GM12872 (cell line): ENCODE measurements at regions not wholly inside any gene's neighbourhood (a gene's known extent, or its start where the extent isn't known, plus 50 kb on each side); places are given as distances from the start of the nearest gene placed in this dataset.

Experiments used
- TF ChIP-seq, protein P1 (sequence below): IDR thresholded peaks from 3 replicates; pipeline ENCODE4 v1.5.1; 2011; ENCODE audit warnings: low read depth, mild to moderate bottlenecking, low read length, moderate library complexity; ENCODE audit not compliant: insufficient read depth

DNA sequence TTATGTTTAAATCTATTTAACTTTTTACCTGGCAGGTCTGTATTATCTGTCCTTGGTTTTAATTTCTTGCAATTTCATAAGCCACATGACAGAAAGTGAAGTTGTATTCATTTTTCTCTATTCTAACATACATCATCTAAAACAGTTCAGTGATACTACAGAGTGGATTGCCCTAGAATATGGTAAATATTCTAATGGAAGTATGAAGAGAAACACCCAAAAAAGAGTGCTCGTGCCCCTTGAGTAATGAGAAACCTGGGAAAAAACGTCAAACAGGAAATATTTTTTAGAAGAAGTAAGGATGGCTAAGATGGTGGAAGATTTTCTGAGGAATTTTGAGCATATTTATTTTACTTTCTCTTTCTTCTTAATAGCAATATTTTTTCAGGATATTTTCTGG, 261.1 kb upstream of the CBLB start:
- TF ChIP-seq, protein P1, sequence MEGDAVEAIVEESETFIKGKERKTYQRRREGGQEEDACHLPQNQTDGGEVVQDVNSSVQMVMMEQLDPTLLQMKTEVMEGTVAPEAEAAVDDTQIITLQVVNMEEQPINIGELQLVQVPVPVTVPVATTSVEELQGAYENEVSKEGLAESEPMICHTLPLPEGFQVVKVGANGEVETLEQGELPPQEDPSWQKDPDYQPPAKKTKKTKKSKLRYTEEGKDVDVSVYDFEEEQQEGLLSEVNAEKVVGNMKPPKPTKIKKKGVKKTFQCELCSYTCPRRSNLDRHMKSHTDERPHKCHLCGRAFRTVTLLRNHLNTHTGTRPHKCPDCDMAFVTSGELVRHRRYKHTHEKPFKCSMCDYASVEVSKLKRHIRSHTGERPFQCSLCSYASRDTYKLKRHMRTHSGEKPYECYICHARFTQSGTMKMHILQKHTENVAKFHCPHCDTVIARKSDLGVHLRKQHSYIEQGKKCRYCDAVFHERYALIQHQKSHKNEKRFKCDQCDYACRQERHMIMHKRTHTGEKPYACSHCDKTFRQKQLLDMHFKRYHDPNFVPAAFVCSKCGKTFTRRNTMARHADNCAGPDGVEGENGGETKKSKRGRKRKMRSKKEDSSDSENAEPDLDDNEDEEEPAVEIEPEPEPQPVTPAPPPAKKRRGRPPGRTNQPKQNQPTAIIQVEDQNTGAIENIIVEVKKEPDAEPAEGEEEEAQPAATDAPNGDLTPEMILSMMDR = no peak

DNA sequence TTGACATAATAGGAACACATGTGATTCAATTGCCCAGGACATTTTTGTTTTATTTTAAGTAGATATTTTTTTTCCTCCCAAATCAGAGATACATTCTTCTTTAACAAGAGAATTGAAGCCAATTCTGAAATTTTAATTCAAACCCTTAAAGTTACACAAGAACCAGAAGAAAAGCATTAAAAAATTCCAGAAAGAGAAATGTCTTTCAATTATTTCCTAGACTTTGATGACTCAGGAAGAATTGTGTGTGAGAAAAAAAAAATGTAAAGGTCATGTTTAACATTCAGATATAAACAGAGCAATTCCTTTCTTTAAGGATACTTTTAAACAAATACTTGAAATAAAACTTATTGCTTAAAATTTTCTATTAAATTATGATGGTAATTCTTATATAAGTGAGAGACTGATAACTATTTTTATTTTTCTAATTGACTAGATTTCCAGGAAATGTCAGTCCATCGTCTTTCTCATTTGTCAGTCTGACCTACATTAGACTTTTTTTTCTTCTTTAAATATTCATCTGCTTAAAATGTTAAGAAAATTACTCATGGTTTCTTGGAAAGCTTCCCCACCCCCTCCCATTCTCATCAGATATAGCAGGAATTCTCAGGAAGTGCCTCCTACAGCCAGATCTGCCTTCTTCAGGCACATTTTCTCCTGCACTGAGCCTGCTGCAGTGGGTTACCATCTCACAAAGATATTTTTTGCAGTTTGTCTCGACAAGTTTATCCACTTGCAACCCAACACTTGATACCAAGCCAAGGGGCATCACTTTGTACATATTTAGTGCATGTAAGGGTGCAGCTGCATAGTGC, 261.8 kb upstream of the CBLB start:
- TF ChIP-seq, protein P1 = no peak

DNA sequence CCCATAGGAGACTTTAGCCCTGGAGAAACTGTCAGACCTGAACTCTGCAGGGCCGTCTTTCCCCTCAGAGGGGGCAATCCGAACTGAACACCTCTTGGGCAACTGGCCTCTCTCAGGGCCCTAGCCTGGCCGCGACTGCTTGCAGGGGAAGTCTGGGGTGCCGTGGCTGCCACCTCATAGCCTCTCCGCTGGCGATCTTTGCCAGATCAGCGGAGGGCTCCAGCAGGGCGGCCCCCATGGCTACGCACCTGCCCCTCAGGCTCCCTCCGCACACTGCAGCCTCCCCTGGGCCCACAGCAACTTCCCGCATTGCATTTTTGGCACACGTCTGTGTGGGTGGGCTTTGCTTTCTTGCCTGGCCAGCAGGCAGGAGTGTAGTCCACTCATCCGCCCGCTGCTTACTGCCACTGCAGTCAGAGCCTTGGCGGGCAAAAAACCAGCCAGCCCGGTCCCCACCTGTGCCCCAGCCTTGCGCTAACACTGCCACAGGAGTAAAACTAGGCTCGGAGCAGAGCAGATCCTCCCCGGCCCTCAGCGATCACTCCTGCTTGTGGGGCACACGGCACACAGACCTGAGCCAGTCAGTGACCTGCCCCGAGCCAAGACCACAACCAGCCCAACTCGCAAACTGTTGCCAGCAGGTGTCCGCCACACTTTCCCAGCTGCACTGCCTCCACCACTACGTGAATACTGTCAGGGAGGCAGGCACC, 266.8 kb upstream of the CBLB start:
- TF ChIP-seq, protein P1 = no peak

DNA sequence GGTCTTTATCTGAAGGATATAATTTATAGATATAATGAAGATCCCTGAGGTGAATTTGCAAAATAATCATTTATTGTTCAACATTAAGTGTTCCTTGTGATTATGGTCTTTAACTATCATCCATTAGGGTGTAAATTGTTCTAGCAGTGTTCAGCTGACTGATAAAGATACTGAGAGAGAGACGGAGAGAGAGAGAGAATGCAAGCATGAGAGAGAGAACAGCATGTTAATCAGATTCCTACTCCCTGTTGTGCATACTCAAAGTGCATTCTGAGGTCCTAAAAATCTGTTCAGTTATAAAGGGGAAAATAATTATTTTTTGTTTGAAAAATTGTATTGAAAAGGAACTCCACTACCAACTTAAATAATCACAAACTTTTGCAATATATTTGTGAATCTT, 271.0 kb upstream of the CBLB start:
- TF ChIP-seq, protein P1 = no peak

DNA sequence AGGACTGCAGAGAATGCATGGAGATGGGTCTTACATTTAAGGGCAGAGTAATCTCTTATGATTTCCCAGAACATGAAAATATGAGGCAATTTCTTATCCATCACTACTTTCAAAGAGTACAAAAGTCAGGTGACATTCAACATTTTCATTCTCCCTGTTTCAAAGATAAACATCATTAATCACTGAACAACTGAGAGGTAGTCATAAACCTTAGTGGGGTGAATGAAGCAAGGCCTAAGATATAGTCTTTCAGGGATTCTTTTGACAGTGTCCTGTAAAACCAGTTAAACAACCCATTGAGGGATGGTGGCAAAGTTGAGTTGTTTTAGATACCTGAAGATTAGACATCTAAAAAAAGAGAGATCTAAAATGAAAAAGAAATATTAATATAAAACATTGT, 271.6 kb upstream of the CBLB start:
- TF ChIP-seq, protein P1 = no peak

DNA sequence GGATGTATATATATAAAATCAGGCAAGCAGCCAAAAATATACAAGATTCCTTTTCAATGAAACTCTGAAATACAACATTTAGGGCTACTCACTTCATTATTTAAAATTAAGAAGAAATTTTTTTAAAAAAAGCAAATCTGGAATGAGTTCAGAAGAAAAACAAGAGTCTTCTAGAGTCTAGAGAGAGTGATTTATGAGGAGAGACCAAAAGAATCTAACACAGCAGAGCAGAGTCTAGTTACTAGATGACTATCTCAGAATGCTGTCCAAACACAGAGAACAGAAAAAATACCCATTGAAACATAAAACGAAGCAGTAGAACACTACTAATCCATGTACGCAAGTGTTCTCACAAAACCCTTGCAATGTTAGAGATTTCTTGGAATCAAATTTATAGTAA, 275.2 kb upstream of the CBLB start:
- TF ChIP-seq, protein P1 = no peak

DNA sequence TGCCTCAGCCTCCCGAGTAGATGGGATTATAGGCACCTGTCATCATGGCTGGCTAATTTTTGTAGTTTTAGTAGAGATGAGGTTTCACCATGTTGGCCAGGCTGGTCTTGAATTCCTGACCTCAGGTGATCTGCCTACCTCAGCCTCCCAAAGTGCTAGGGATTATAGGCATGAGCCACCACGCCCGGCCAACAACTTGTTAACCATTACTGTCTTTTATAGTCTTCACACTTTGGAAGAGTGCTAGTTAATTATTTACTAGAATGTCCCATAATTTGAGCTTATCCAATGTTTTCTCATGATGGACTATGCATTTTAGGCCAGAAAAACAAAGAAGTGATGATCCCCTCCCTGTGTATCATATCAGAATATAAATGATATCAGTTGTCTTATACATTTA, 288.6 kb upstream of the CBLB start:
- TF ChIP-seq, protein P1 = no peak
